Endothelial cell of umbilical vein (primary cell): ENCODE measurements at regions not wholly inside any gene's neighbourhood (a gene's known extent, or its start where the extent isn't known, plus 50 kb on each side); places are given as distances from the start of the nearest gene placed in this dataset.

ENCODE experiments used
- EZH2 ChIP-seq: IDR thresholded peaks from 2 replicates; pipeline ENCODE4 v1.6.1; 2012; ENCODE audit warnings: borderline replicate concordance, low read depth, mild to moderate bottlenecking, moderate library complexity, low read length, inconsistent platforms; ENCODE audit not compliant: severe bottlenecking
- POLR2A ChIP-seq: IDR thresholded peaks from 2 replicates; pipeline ENCODE4 v1.6.1; 2012; ENCODE audit warnings: low read depth, mild to moderate bottlenecking, control low read depth, low read length
- POLR2AphosphoS5 ChIP-seq: IDR thresholded peaks from 2 replicates; pipeline ENCODE4 v1.6.1; 2012; ENCODE audit warnings: low read depth, mild to moderate bottlenecking, control low read depth, low read length, moderate library complexity; ENCODE audit not compliant: insufficient read depth
- TF ChIP-seq, protein P1 (sequence below), 2 donors: IDR thresholded peaks; 1 replicate in 1 of 2; 2 replicates in 1 of 2; pipeline ENCODE4 v1.5.1; 2011; ENCODE audit warnings: low read length in 2 of 2, mild to moderate bottlenecking in 2 of 2, moderate library complexity in 2 of 2, control low read depth in 1 of 2, inconsistent platforms in 1 of 2, low read depth in 1 of 2; ENCODE audit not compliant: insufficient read depth in 1 of 2; ENCODE audit errors: extremely low read depth in 1 of 2

DNA sequence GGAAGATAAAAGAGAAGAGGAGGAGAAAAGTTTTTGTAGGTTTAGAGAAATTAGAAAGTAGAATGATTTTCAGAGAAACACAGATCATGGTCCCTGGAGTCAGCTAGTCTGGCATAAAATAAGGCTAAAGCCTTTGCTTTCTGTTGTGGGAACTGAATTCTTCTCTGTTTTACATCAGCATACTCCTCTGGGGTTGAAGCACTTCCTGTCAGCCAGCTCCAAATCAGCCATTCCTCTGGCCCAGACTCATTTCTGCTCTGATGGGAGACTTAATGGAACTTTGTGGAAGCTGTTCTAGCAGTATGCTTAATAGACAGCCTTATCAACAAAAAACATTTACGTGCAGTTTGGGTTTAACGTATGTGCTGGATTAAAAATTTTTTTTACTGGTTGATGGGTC lies 143.2 kb downstream of the HMHB1 start:
- no peak for TF ChIP-seq POLR2A
- no peak for TF ChIP-seq POLR2AphosphoS5
- no peak for TF ChIP-seq EZH2
- TF ChIP-seq, protein P1, sequence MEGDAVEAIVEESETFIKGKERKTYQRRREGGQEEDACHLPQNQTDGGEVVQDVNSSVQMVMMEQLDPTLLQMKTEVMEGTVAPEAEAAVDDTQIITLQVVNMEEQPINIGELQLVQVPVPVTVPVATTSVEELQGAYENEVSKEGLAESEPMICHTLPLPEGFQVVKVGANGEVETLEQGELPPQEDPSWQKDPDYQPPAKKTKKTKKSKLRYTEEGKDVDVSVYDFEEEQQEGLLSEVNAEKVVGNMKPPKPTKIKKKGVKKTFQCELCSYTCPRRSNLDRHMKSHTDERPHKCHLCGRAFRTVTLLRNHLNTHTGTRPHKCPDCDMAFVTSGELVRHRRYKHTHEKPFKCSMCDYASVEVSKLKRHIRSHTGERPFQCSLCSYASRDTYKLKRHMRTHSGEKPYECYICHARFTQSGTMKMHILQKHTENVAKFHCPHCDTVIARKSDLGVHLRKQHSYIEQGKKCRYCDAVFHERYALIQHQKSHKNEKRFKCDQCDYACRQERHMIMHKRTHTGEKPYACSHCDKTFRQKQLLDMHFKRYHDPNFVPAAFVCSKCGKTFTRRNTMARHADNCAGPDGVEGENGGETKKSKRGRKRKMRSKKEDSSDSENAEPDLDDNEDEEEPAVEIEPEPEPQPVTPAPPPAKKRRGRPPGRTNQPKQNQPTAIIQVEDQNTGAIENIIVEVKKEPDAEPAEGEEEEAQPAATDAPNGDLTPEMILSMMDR (IDR thresholded peaks at IDR 0.05; ENCODE audit: extremely low read depth in 1 of 2, insufficient read depth in 1 of 2, low read depth in 1 of 2, low read length in 2 of 2): no peak
